ENCODE measurements at regions not wholly inside any gene's neighbourhood (a gene's known extent, or its start where the extent isn't known, plus 50 kb on each side); places are given as distances from the start of the nearest gene placed in this dataset.

DNA sequence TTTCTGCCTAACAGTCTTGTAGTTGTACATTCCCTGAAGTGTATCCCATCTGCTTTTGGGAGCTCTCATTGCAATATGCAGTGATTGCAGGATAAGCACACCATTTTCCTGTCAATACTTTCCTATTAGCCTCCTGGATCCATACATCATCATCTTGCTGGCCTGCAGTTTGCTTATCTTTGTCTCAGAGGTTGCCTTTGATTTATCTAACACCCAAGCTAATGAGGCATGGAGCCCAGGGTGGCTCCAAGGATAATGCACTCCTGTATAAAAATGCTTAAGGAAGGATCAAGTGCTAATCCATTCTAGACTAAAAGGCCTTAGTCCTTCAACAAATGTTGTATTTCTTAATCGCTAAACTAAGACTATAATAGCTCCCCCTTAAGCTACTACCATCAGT, 161.6 kb upstream of the OBI1 start:
- no peaks in the 10 kb centered on the region for H3K4me1 ChIP-seq
- TF ChIP-seq, protein P1, sequence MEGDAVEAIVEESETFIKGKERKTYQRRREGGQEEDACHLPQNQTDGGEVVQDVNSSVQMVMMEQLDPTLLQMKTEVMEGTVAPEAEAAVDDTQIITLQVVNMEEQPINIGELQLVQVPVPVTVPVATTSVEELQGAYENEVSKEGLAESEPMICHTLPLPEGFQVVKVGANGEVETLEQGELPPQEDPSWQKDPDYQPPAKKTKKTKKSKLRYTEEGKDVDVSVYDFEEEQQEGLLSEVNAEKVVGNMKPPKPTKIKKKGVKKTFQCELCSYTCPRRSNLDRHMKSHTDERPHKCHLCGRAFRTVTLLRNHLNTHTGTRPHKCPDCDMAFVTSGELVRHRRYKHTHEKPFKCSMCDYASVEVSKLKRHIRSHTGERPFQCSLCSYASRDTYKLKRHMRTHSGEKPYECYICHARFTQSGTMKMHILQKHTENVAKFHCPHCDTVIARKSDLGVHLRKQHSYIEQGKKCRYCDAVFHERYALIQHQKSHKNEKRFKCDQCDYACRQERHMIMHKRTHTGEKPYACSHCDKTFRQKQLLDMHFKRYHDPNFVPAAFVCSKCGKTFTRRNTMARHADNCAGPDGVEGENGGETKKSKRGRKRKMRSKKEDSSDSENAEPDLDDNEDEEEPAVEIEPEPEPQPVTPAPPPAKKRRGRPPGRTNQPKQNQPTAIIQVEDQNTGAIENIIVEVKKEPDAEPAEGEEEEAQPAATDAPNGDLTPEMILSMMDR (IDR thresholded peaks at IDR 0.05): no peak
- no peaks in the 10 kb centered on the region for H3K9me3 ChIP-seq
- no peak overlapping the region for H3K4me3 ChIP-seq
- no peak overlapping the region for H3K27ac ChIP-seq
- DNase-seq (no peak), ATAC-seq (no peak)
- no peaks in the 10 kb centered on the region for H3K27me3 ChIP-seq (ENCODE audit: low read depth)
- intact Hi-C loops (cut with DNase I): no loop called here
- H3K36me3 ChIP-seq: no peaks in the 10 kb centered on the region

GRCh38 chr13:78816592-78816991, 157.6 kb upstream of the OBI1 start:
- no peaks in the 10 kb centered on the region for H3K9me3 ChIP-seq
- H3K27me3 ChIP-seq (ENCODE audit: low read depth): no peaks in the 10 kb centered on the region
- DNase-seq: no peak
- intact Hi-C loops (cut with DNase I): no loop called here
- ATAC-seq: no peak
- no peaks in the 10 kb centered on the region for H3K4me1 ChIP-seq
- no peak overlapping the region for H3K4me3 ChIP-seq
- H3K36me3 ChIP-seq: no peaks in the 10 kb centered on the region
- H3K27ac ChIP-seq: no peak overlapping the region
- TF ChIP-seq, protein P1 (IDR thresholded peaks at IDR 0.05): no peak

GRCh38 chr13:78816154-78816553, 157.2 kb upstream of the OBI1 start:
- ATAC-seq: no peak
- DNase-seq: no peak
- Histone ChIP-seq H3K27ac (no peak overlapping the region), H3K27me3 (ENCODE audit: low read depth) (no peaks in the 10 kb centered on the region), H3K9me3 (no peaks in the 10 kb centered on the region), H3K4me1 (no peaks in the 10 kb centered on the region), H3K4me3 (no peak overlapping the region), H3K36me3 (no peaks in the 10 kb centered on the region)
- TF ChIP-seq, protein P1 (IDR thresholded peaks at IDR 0.05): no peak
- intact Hi-C loops (cut with DNase I): no loop called here

- no peak for DNase-seq
- ATAC-seq: no peak
- intact Hi-C loops (cut with DNase I): no loop called here
- TF ChIP-seq, protein P1 (IDR thresholded peaks at IDR 0.05): peak; percentile 33
- H3K36me3 ChIP-seq: no peaks in the 10 kb centered on the region
- no peaks in the 10 kb centered on the region for H3K9me3 ChIP-seq
- no peaks in the 10 kb centered on the region for H3K27me3 ChIP-seq (ENCODE audit: low read depth)
- no peak overlapping the region for H3K27ac ChIP-seq
- no peaks in the 10 kb centered on the region for H3K4me1 ChIP-seq
- H3K4me3 ChIP-seq: no peak overlapping the region
These were observed 147.5 kb upstream of the OBI1 start for GRCh38 chr13:78806457-78806856.

GRCh38 chr13:78802912-78803311, 144.0 kb upstream of the OBI1 start:
- TF ChIP-seq, protein P1 (IDR thresholded peaks at IDR 0.05): no peak
- intact Hi-C loops (cut with DNase I): no loop called here
- Histone ChIP-seq H3K4me1 (no peaks in the 10 kb centered on the region), H3K27me3 (ENCODE audit: low read depth) (no peaks in the 10 kb centered on the region), H3K27ac (no peak overlapping the region), H3K36me3 (no peaks in the 10 kb centered on the region), H3K4me3 (no peak overlapping the region), H3K9me3 (no peaks in the 10 kb centered on the region)
- DNase-seq: no peak
- ATAC-seq: no peak

DNA sequence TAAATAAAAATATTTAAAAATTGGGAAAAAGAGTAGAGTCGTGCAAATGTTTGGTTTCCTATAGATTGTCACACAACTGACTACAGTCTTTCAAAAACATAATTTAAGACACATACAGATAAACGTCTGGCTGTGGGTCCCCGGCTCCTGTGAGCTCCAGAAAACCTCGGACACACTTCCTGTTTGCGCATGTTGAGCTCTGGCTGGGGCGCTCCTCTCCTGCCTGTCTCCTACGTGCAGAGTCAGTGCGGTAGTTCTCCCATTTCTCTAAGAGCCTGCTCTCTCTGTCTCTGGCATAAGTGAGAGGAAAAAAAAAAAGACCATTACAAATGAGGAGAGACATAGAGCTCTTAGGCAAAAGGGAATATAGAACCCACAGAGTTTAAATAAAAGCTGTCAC, 128.2 kb upstream of the OBI1 start:
- no peak overlapping the region for H3K27ac ChIP-seq
- H3K9me3 ChIP-seq: no peaks in the 10 kb centered on the region
- intact Hi-C loops (cut with DNase I): no loop called here
- TF ChIP-seq, protein P1 (IDR thresholded peaks at IDR 0.05): no peak
- ATAC-seq (no peak), DNase-seq (no peak)
- H3K4me3 ChIP-seq: no peak overlapping the region
- no peaks in the 10 kb centered on the region for H3K36me3 ChIP-seq
- H3K27me3 ChIP-seq (ENCODE audit: low read depth): no peaks in the 10 kb centered on the region
- no peaks in the 10 kb centered on the region for H3K4me1 ChIP-seq

Data from lower lobe of right lung (tissue), 2 donors.